BLaER1 (cell line): ENCODE measurements at regions not wholly inside any gene's neighbourhood (a gene's known extent, or its start where the extent isn't known, plus 50 kb on each side); places are given as distances from the start of the nearest gene placed in this dataset.

ENCODE experiments used
- H3K27ac ChIP-seq: shearing (Covaris generic); formaldehyde crosslinking; 2 replicates; pipeline ENCODE4 v1.8.1; 2022
- H3K27me3 ChIP-seq: shearing (Covaris generic); formaldehyde crosslinking; 2 replicates; pipeline ENCODE4 v1.8.1; 2022
- H3K36me3 ChIP-seq: shearing (Covaris generic); formaldehyde crosslinking; 2 replicates; pipeline ENCODE4 v1.8.1; 2022
- H3K4me1 ChIP-seq: shearing (Covaris generic); formaldehyde crosslinking; 2 replicates; pipeline ENCODE4 v1.8.1; 2022
- H3K4me2 ChIP-seq: shearing (Covaris generic); formaldehyde crosslinking; 2 replicates; pipeline ENCODE4 v1.8.1; 2022
- H3K4me3 ChIP-seq: shearing (Covaris generic); formaldehyde crosslinking; 2 replicates; pipeline ENCODE4 v1.8.1; 2022
- H3K9ac ChIP-seq: shearing (Covaris generic); formaldehyde crosslinking; 2 replicates; pipeline ENCODE4 v1.8.1; 2022
- H3K9me3 ChIP-seq: shearing (Covaris generic); formaldehyde crosslinking; 2 replicates; pipeline ENCODE4 v1.8.1; 2022
- H4K20me1 ChIP-seq: shearing (Covaris generic); formaldehyde crosslinking; 2 replicates; pipeline ENCODE4 v1.8.1; 2022
- Cebpa-rat ChIP-seq: shearing (Covaris generic); IDR thresholded peaks from 2 replicates; pipeline ENCODE4 v1.8.1; 2022

DNA sequence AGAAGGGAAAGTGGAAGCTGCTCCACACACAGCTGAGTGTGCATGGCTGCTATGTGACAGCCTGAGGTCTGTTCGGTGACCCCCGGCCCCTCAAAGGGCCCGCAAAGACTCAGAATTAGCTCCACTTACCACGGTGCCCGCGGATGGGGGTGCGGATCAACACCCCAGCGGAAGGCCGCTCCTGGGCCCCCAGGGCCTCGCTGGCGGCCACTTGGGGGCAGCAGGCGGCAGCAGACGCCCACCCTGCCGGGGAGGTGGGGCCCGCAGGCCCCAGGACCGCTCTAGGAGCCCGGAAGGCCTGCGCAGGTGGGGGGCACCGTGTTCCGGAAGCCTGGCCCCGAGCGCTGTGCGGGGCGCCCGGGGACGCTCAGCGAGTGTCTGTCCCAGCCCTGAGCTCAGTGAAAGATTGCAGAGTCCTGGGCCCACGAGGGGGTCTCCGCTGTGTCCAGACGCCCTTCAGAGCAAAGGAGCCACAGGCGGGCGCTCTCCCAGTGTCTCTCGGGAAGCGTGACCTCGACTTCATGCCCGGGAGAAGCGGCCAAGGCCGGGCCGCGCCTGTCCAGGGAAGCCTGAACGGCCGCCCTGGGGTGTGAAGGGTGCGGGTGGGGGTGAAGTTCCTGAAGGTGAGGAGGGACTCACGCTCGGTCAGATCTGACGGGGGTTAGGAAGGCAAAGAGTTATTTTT lies 118.7 kb downstream of the VAPA start:
- no peaks in the 10 kb centered on the region for H3K36me3 ChIP-seq
- peaks cover 45% of the 10 kb centered on the region for H3K4me1 ChIP-seq
- H4K20me1 ChIP-seq, result no peaks in the 10 kb centered on the region
- no peak for TF ChIP-seq Cebpa-rat
- H3K27ac ChIP-seq, result peak overlapping the region; percentile 83
- no peaks in the 10 kb centered on the region for H3K9me3 ChIP-seq
- H3K4me2 ChIP-seq, result peak overlapping the region; percentile 88
- H3K27me3 ChIP-seq, result no peaks in the 10 kb centered on the region
- peak overlapping the region; percentile 58 for H3K4me3 ChIP-seq
- H3K9ac ChIP-seq, result peak overlapping the region; percentile 71

DNA sequence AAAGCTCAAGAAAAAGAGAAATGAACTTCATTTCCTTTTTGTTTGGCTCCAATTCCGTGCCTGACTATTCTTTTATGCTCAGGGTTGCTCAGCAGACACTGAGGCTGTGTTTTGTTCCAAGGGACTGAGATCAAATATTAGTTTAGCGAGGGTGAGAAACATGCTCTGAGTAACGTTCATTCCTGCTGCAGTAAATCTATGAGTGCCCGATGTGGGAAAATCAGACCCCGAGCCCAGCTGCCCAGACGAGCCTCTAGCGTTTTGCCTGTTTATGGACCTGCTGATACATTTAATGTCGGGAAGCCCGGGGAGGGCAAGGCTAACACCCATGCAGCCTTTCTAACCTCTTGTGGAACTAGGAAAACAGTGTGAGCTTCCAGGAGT lies 119.2 kb downstream of the VAPA start:
- H3K4me2 ChIP-seq, result peak overlapping the region; percentile 88
- no peaks in the 10 kb centered on the region for H3K27me3 ChIP-seq

GRCh38 chr18:10035281-10035991 lies 121.6 kb downstream of the VAPA start:
- peak overlapping the region; percentile 61 for H3K4me2 ChIP-seq
- no peaks in the 10 kb centered on the region for H3K9me3 ChIP-seq
- no peak for TF ChIP-seq Cebpa-rat

More for the DNA sequence above, 119.2 kb downstream of the VAPA start:
- Histone ChIP-seq H4K20me1 (no peaks in the 10 kb centered on the region), H3K4me1 (peaks cover 45% of the 10 kb centered on the region), H3K27ac (peak overlapping the region; percentile 83), H3K9ac (peak overlapping the region; percentile 71), H3K36me3 (no peaks in the 10 kb centered on the region), H3K9me3 (no peaks in the 10 kb centered on the region), H3K4me3 (peak overlapping the region; percentile 58)
- TF ChIP-seq Cebpa-rat, result no peak

GRCh38 chr18:10036479-10036878 lies 122.7 kb downstream of the VAPA start:
- Histone ChIP-seq H4K20me1 (no peaks in the 10 kb centered on the region), H3K9ac (no peak overlapping the region), H3K36me3 (no peaks in the 10 kb centered on the region), H3K4me3 (no peak overlapping the region), H3K27me3 (no peaks in the 10 kb centered on the region), H3K9me3 (no peaks in the 10 kb centered on the region), H3K4me1 (peaks cover 45% of the 10 kb centered on the region), H3K27ac (no peak overlapping the region), H3K4me2 (no peak overlapping the region)
- TF ChIP-seq Cebpa-rat, result no peak

More at GRCh38 chr18:10035281-10035991, 121.6 kb downstream of the VAPA start:
- H3K27ac ChIP-seq, result no peak overlapping the region
- H3K4me1 ChIP-seq, result peaks cover 45% of the 10 kb centered on the region
- H3K9ac ChIP-seq, result no peak overlapping the region
- no peak overlapping the region for H3K4me3 ChIP-seq
- no peaks in the 10 kb centered on the region for H3K36me3 ChIP-seq
- H3K27me3 ChIP-seq, result no peaks in the 10 kb centered on the region
- H4K20me1 ChIP-seq, result no peaks in the 10 kb centered on the region

GRCh38 chr18:10037181-10037580 lies 123.4 kb downstream of the VAPA start:
- TF ChIP-seq Cebpa-rat, result no peak
- no peaks in the 10 kb centered on the region for H3K27me3 ChIP-seq
- H3K4me1 ChIP-seq, result peaks cover 41% of the 10 kb centered on the region
- H3K36me3 ChIP-seq, result no peaks in the 10 kb centered on the region
- peaks cover 6% of the 10 kb centered on the region for H3K9me3 ChIP-seq
- H3K4me2 ChIP-seq, result no peak overlapping the region
- H3K9ac ChIP-seq, result no peak overlapping the region
- H3K27ac ChIP-seq, result no peak overlapping the region
- no peaks in the 10 kb centered on the region for H4K20me1 ChIP-seq
- H3K4me3 ChIP-seq, result no peak overlapping the region

GRCh38 chr18:10038268-10038667 lies 124.5 kb downstream of the VAPA start:
- no peak overlapping the region for H3K4me3 ChIP-seq
- peaks cover 11% of the 10 kb centered on the region for H3K9me3 ChIP-seq
- TF ChIP-seq Cebpa-rat, result no peak
- no peak overlapping the region for H3K27ac ChIP-seq
- no peaks in the 10 kb centered on the region for H3K36me3 ChIP-seq
- H3K4me1 ChIP-seq, result peaks cover 30% of the 10 kb centered on the region
- H3K27me3 ChIP-seq, result no peaks in the 10 kb centered on the region
- no peak overlapping the region for H3K9ac ChIP-seq
- H3K4me2 ChIP-seq, result no peak overlapping the region
- no peaks in the 10 kb centered on the region for H4K20me1 ChIP-seq

GRCh38 chr18:10040287-10041011 lies 126.6 kb downstream of the VAPA start:
- H3K27ac ChIP-seq, result no peak overlapping the region
- H3K9me3 ChIP-seq, result peaks cover 16% of the 10 kb centered on the region
- no peaks in the 10 kb centered on the region for H4K20me1 ChIP-seq
- no peak overlapping the region for H3K4me2 ChIP-seq
- no peak overlapping the region for H3K9ac ChIP-seq
- peaks cover 8% of the 10 kb centered on the region for H3K4me1 ChIP-seq
- no peak for TF ChIP-seq Cebpa-rat
- no peaks in the 10 kb centered on the region for H3K36me3 ChIP-seq
- H3K4me3 ChIP-seq, result no peak overlapping the region
- H3K27me3 ChIP-seq, result no peaks in the 10 kb centered on the region

- H3K27me3 ChIP-seq, result no peaks in the 10 kb centered on the region
- H3K27ac ChIP-seq, result no peak overlapping the region
- no peaks in the 10 kb centered on the region for H3K36me3 ChIP-seq
- H3K4me2 ChIP-seq, result no peak overlapping the region
- peaks cover 6% of the 10 kb centered on the region; the same call in 1 of the 2 replicates for H3K4me1 ChIP-seq
- H3K4me3 ChIP-seq, result no peak overlapping the region
- H3K9me3 ChIP-seq, result peaks cover 16% of the 10 kb centered on the region
- TF ChIP-seq Cebpa-rat, result no peak
- no peaks in the 10 kb centered on the region for H4K20me1 ChIP-seq
- H3K9ac ChIP-seq, result no peak overlapping the region
Measured at GRCh38 chr18:10041180-10041579, 127.4 kb downstream of the VAPA start.

DNA sequence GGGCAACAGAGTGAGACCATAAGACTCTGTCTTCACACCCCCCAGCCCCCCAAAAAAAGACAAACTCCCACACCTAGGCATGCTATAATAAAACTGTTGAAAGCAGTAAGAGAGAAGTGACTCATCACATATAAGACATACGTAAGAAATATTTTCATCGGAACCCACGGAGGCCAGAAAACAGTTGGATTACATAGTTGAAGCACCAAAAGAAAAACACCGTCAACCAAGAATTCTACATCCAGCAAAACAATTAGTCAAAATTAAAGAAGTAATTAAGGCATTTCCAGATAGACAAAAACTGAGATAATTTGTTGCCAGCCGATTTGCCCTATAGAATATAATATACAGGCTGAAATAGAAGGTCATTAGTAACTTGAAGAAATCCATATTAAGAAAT lies 128.7 kb downstream of the VAPA start:
- H3K27me3 ChIP-seq, result no peaks in the 10 kb centered on the region
- no peak for TF ChIP-seq Cebpa-rat
- H3K4me3 ChIP-seq, result no peak overlapping the region
- H3K9me3 ChIP-seq, result peaks cover 16% of the 10 kb centered on the region
- no peaks in the 10 kb centered on the region for H3K36me3 ChIP-seq
- no peaks in the 10 kb centered on the region for H4K20me1 ChIP-seq
- no peak overlapping the region for H3K9ac ChIP-seq
- no peak overlapping the region for H3K27ac ChIP-seq
- H3K4me1 ChIP-seq, result no peaks in the 10 kb centered on the region
- H3K4me2 ChIP-seq, result no peak overlapping the region

GRCh38 chr18:10044054-10044453 lies 130.2 kb downstream of the VAPA start:
- H3K27ac ChIP-seq, result no peak overlapping the region
- no peaks in the 10 kb centered on the region for H3K27me3 ChIP-seq
- H3K4me2 ChIP-seq, result no peak overlapping the region
- no peak overlapping the region for H3K4me3 ChIP-seq
- no peaks in the 10 kb centered on the region for H3K4me1 ChIP-seq
- no peaks in the 10 kb centered on the region for H3K36me3 ChIP-seq
- TF ChIP-seq Cebpa-rat, result no peak
- no peak overlapping the region for H3K9ac ChIP-seq
- H4K20me1 ChIP-seq, result no peaks in the 10 kb centered on the region
- H3K9me3 ChIP-seq, result peaks cover 16% of the 10 kb centered on the region
